ENCODE measurements at regions not wholly inside any gene's neighbourhood (a gene's known extent, or its start where the extent isn't known, plus 50 kb on each side); places are given as distances from the start of the nearest gene placed in this dataset.

DNA sequence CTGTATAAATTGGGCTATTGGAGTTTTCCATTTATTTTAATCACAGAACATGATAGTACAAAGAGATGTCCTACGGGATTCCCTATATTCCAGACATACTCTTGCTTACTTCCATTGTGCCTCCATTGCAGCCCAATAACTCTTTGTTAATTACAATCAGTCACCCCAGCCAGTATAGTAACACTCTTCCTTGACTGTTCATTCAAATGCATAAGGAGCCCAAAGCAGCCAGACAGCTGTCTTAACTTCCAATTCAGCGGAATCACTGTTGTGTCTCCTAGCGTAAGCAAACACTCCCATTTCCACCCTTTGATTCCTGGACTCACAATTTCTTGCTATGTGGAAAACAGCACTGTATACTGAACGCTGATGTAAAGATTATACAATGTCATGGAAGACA is 942.3 kb downstream of the TAF11L14 start (continued):
- TF ChIP-seq, protein P1, sequence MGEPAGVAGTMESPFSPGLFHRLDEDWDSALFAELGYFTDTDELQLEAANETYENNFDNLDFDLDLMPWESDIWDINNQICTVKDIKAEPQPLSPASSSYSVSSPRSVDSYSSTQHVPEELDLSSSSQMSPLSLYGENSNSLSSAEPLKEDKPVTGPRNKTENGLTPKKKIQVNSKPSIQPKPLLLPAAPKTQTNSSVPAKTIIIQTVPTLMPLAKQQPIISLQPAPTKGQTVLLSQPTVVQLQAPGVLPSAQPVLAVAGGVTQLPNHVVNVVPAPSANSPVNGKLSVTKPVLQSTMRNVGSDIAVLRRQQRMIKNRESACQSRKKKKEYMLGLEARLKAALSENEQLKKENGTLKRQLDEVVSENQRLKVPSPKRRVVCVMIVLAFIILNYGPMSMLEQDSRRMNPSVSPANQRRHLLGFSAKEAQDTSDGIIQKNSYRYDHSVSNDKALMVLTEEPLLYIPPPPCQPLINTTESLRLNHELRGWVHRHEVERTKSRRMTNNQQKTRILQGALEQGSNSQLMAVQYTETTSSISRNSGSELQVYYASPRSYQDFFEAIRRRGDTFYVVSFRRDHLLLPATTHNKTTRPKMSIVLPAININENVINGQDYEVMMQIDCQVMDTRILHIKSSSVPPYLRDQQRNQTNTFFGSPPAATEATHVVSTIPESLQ (CRISPR knock-in tag; conservative IDR thresholded peaks at IDR 0.05), result no peak
- TF ChIP-seq DR1 (CRISPR knock-in tag; IDR thresholded peaks at IDR 0.05) (no peak), EHMT2 (IDR thresholded peaks at IDR 0.05; ENCODE audit: borderline replicate concordance, low read depth, low read length) (no peak), MEIS1 (CRISPR knock-in tag; IDR thresholded peaks at IDR 0.05; ENCODE audit: borderline replicate concordance) (no peak), ZFP1 (CRISPR knock-in tag; IDR thresholded peaks at IDR 0.05) (no peak), AGO2 (optimal IDR thresholded peaks at IDR 0.05; ENCODE audit: low read depth, low read length) (no peak), ARNT (IDR thresholded peaks at IDR 0.05) (no peak), KDM1A (CRISPR knock-in tag; IDR thresholded peaks at IDR 0.05) (no peak), SRSF4 (IDR thresholded peaks at IDR 0.05; ENCODE audit: low read depth, low read length, poor library complexity, severe bottlenecking) (no peak)
- TF ChIP-seq, protein P2, sequence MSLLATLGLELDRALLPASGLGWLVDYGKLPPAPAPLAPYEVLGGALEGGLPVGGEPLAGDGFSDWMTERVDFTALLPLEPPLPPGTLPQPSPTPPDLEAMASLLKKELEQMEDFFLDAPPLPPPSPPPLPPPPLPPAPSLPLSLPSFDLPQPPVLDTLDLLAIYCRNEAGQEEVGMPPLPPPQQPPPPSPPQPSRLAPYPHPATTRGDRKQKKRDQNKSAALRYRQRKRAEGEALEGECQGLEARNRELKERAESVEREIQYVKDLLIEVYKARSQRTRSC (CRISPR knock-in tag; IDR thresholded peaks at IDR 0.05; ENCODE audit: low read depth), result no peak
- TF ChIP-seq, protein P3, sequence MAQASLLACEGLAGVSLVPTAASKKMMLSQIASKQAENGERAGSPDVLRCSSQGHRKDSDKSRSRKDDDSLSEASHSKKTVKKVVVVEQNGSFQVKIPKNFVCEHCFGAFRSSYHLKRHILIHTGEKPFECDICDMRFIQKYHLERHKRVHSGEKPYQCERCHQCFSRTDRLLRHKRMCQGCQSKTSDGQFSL (CRISPR knock-in tag; IDR thresholded peaks at IDR 0.05), result no peak

DNA sequence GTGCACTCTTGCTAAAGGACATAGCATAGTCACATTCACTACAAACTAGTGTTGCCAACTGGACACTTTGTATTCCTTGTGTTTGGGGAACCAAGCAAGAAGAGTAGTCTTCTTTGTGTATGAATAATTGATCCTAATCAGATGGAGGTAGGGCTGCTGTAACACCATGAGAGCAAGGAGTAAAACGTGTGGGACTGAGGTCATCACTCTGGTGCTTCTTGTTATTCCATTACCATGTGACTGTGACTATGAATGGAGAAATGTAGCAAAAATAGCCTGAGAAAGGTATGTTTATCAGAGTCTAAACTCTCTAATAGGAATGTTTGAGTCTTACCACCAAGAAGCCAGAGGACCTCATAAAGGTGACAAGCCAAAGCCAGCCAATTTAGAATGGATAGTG is 966.9 kb downstream of the TAF11L14 start:
- Histone ChIP-seq H3K36me3 (replicated peaks in 1 of 2; ENCODE audit: control insufficient read depth in 1 of 2, insufficient read depth in 2 of 2, low read length in 2 of 2) (no peaks in the 10 kb centered on the region), H3K79me2 (ENCODE audit: insufficient read depth, low read length) (no peaks in the 10 kb centered on the region), H3K4me1 (ENCODE audit: insufficient read depth, low read length) (no peaks in the 10 kb centered on the region), H3K4me2 (ENCODE audit: low read depth, low read length) (no peak overlapping the region), H3K27me3 (ENCODE audit: control insufficient read depth in 1 of 2, insufficient read depth in 2 of 2, low read length in 2 of 2) (no peaks in the 10 kb centered on the region), H4K20me1 (ENCODE audit: insufficient read depth, low read length) (no peaks in the 10 kb centered on the region), H3K4me3 (replicated peaks in 1 of 3; ENCODE audit: insufficient read depth in 1 of 3, low read depth in 2 of 3, low read length in 3 of 3) (no peak overlapping the region), H3K27ac (ENCODE audit: extremely low read length, insufficient read depth, low read length) (no peak overlapping the region), H3K9me3 (ENCODE audit: low read length) (peaks cover 91% of the 10 kb centered on the region), H3K9ac (ENCODE audit: insufficient read depth, low read depth, low read length) (no peak overlapping the region), H2AFZ (ENCODE audit: low read length) (no peak overlapping the region)
- WGBS (ENCODE audit: low lambda C conversion rate), result 6% methylated on average over 1 of the region's 1 CpG
- FAIRE-seq (no peak), DNase-seq (ENCODE audit: low spot score) (no peak), ATAC-seq (no peak)
- intact Hi-C loops (cut with micrococcal nuclease; ENCODE audit: unreplicated experiment), result no loop called here
- ChIA-PET CTCF (ENCODE audit: low intra/inter-chr PET ratio, low total read pairs) (no interaction called here), POLR2A (no interaction called here)
- no TSS peak for BruUV-seq (replicated peaks)
- in situ Hi-C loops (cut with HindIII; ENCODE audit: extremely low pct_ligation_motif_present, low pct_unique_long_range_greater_than_20kb), result no loop called here
- TF ChIP-seq, protein P4, sequence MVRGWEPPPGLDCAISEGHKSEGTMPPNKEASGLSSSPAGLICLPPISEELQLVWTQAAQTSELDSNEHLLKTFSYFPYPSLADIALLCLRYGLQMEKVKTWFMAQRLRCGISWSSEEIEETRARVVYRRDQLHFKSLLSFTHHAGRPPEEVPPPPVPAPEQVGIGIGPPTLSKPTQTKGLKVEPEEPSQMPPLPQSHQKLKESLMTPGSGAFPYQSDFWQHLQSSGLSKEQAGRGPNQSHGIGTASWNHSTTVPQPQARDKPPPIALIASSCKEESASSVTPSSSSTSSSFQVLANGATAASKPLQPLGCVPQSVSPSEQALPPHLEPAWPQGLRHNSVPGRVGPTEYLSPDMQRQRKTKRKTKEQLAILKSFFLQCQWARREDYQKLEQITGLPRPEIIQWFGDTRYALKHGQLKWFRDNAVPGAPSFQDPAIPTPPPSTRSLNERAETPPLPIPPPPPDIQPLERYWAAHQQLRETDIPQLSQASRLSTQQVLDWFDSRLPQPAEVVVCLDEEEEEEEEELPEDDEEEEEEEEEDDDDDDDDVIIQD (CRISPR knock-in tag; IDR thresholded peaks at IDR 0.05; ENCODE audit: low read depth), result no peak
- TF ChIP-seq, protein P5, sequence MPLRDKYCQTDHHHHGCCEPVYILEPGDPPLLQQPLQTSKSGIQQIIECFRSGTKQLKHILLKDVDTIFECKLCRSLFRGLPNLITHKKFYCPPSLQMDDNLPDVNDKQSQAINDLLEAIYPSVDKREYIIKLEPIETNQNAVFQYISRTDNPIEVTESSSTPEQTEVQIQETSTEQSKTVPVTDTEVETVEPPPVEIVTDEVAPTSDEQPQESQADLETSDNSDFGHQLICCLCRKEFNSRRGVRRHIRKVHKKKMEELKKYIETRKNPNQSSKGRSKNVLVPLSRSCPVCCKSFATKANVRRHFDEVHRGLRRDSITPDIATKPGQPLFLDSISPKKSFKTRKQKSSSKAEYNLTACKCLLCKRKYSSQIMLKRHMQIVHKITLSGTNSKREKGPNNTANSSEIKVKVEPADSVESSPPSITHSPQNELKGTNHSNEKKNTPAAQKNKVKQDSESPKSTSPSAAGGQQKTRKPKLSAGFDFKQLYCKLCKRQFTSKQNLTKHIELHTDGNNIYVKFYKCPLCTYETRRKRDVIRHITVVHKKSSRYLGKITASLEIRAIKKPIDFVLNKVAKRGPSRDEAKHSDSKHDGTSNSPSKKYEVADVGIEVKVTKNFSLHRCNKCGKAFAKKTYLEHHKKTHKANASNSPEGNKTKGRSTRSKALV (CRISPR knock-in tag; IDR thresholded peaks at IDR 0.05), result no peak

Data from HepG2 (cell line).